SK-N-SH (cell line): ENCODE measurements at regions not wholly inside any gene's neighbourhood (a gene's known extent, or its start where the extent isn't known, plus 50 kb on each side); places are given as distances from the start of the nearest gene placed in this dataset.

ENCODE experiments used
- CTCF ChIA-PET: fragments of 300-600, 350-600 bp; formaldehyde crosslinking; extraction: SDS; loops from one replicate; lab custom pipeline; 2021; lab: Yijun Ruan, JAX
- POLR2A ChIA-PET: fragments of 350-600 bp; sonication (Branson Sonifier 250); formaldehyde crosslinking; extraction: SDS; loops from one replicate; lab custom pipeline; 2020; ENCODE audit warnings: antibody characterized with exemption, inconsistent platforms; lab: Yijun Ruan, JAX
- DNase-seq: peaks from one replicate; pipeline ENCODE4 v3.0.0; 2012
- H2AFZ ChIP-seq: fragments of 200-600 bp; sonication (generic); 2 replicates; pipeline ENCODE4 v1.8.1; 2016; ENCODE audit warnings: antibody characterized with exemption, mild to moderate bottlenecking, low read depth
- H3F3A ChIP-seq: fragments of 200-600 bp; sonication (generic); replicated peaks from 2 replicates; pipeline ENCODE3; 2016; ENCODE audit warnings: antibody characterized with exemption, mild to moderate bottlenecking; ENCODE audit not compliant: insufficient read depth
- H3K27ac ChIP-seq, 2 experiments: fragments of 200-500 bp in 1 of 2; fragments of 200-600 bp in 1 of 2; sonication (Bioruptor generic) in 1 of 2; sonication (generic), shearing (Covaris generic) in 1 of 2; 2 replicates each; pipeline versions ENCODE4 v1.5.1 to v1.6.1; 2014 to 2016; ENCODE audit warnings: low read depth in 2 of 2, inconsistent platforms in 1 of 2, low read length in 1 of 2, mild to moderate bottlenecking in 1 of 2, mixed read lengths in 1 of 2
- H3K27me3 ChIP-seq: fragments of 200-600 bp; sonication (generic), shearing (Covaris generic); 2 replicates; pipeline ENCODE4 v1.6.1; 2016; ENCODE audit warnings: mixed run types; ENCODE audit not compliant: insufficient read depth
- H3K36me3 ChIP-seq, 2 experiments: fragments of 200-500 bp in 1 of 2; fragments of 200-600 bp in 1 of 2; sonication (Bioruptor generic) in 1 of 2; sonication (generic) in 1 of 2; replicated peaks in 1 of 2; 2 replicates each; pipeline versions ENCODE3 to v1.5.1; 2014 to 2016; ENCODE audit warnings: low read length in 1 of 2, mild to moderate bottlenecking in 1 of 2; ENCODE audit not compliant: insufficient read depth in 2 of 2, control insufficient read depth in 1 of 2
- H3K4me1 ChIP-seq, 2 experiments: fragments of 200-500 bp in 1 of 2; fragments of 200-600 bp in 1 of 2; sonication (Bioruptor generic) in 1 of 2; sonication (generic), shearing (Covaris generic) in 1 of 2; 2 replicates each; pipeline versions ENCODE4 v1.5.1 to v1.6.1; 2014 to 2016; ENCODE audit warnings: low read depth in 1 of 2, low read length in 1 of 2, mixed run types in 1 of 2; ENCODE audit not compliant: insufficient read depth in 2 of 2, control insufficient read depth in 1 of 2
- H3K4me2 ChIP-seq: fragments of 200-600 bp; sonication (generic), shearing (Covaris generic); 2 replicates; pipeline ENCODE4 v1.6.1; 2017; ENCODE audit warnings: mixed run types
- H3K4me3 ChIP-seq, 2 experiments: fragments of 200-500 bp in 1 of 2; fragments of 200-600 bp in 1 of 2; sonication (Bioruptor generic) in 1 of 2; sonication (generic), shearing (Covaris generic) in 1 of 2; 2 replicates each; pipeline versions ENCODE4 v1.5.1 to v1.8.1; 2014 to 2016; ENCODE audit warnings: low read depth in 2 of 2, inconsistent platforms in 1 of 2, low read length in 1 of 2, mild to moderate bottlenecking in 1 of 2, mixed read lengths in 1 of 2, moderate library complexity in 1 of 2
- H3K79me2 ChIP-seq: fragments of 200-600 bp; sonication (generic); 2 replicates; pipeline ENCODE4 v1.8.1; 2017; ENCODE audit warnings: mild to moderate bottlenecking; ENCODE audit not compliant: insufficient read depth
- H3K9ac ChIP-seq: fragments of 200-600 bp; sonication (generic); 2 replicates; pipeline ENCODE4 v1.6.1; 2017; ENCODE audit warnings: mixed run types
- H3K9me2 ChIP-seq: fragments of 200-600 bp; sonication (generic); 2 replicates; pipeline ENCODE4 v1.6.1; 2017; ENCODE audit warnings: mixed run types
- H3K9me3 ChIP-seq: fragments of 200-600 bp; sonication (generic); 2 replicates; pipeline ENCODE4 v1.6.1; 2017; ENCODE audit warnings: mixed run types, mild to moderate bottlenecking, moderate library complexity
- H4K20me1 ChIP-seq: fragments of 200-600 bp; sonication (generic); 2 replicates; pipeline ENCODE4 v1.6.1; 2017; ENCODE audit warnings: mild to moderate bottlenecking, mixed run types; ENCODE audit not compliant: insufficient read depth
- EP300 ChIP-seq, 2 experiments: IDR thresholded peaks; 2 replicates each; pipeline versions ENCODE4 v1.4.0 to v1.6.1; 2012; ENCODE audit warnings: borderline replicate concordance in 1 of 2, low read depth in 1 of 2, low read length in 1 of 2
- FOXM1 ChIP-seq: IDR thresholded peaks from 2 replicates; pipeline ENCODE4 v1.4.0; 2012; ENCODE audit warnings: low read depth, mild to moderate bottlenecking
- GABPA ChIP-seq: IDR thresholded peaks from 2 replicates; pipeline ENCODE4 v1.4.0; 2012; ENCODE audit warnings: low read depth, mild to moderate bottlenecking
- POLR2AphosphoS5 ChIP-seq: IDR thresholded peaks from 2 replicates; pipeline ENCODE4 v1.6.1; 2012; ENCODE audit warnings: low read depth, low read length
- TAF1 ChIP-seq: IDR thresholded peaks from 2 replicates; pipeline ENCODE4 v1.6.1; 2012; ENCODE audit warnings: low read depth, mild to moderate bottlenecking, low read length, moderate library complexity, borderline replicate concordance
- TCF12 ChIP-seq: IDR thresholded peaks from 2 replicates; pipeline ENCODE4 v1.4.0; 2012
- TEAD4 ChIP-seq: IDR thresholded peaks from 2 replicates; pipeline ENCODE4 v1.4.0; 2012; ENCODE audit warnings: mild to moderate bottlenecking, borderline replicate concordance; ENCODE audit not compliant: insufficient read depth
- WGBS: methylation state at CpG from one replicate; pipeline ENCODE4 v1.1.6; 2017; ENCODE audit warnings: low lambda C conversion rate; 5-methylcytosine and 5-hydroxymethylcytosine counted together
- TF ChIP-seq, protein P1 (sequence below): fragments of 150-350 bp; IDR thresholded peaks from 2 replicates; pipeline ENCODE4 v1.6.1; 2016; ENCODE audit warnings: mild to moderate bottlenecking, low read depth, low read length
- TF ChIP-seq, protein P2 (sequence below): IDR thresholded peaks from 2 replicates; pipeline ENCODE4 v1.6.1; 2012; ENCODE audit warnings: mild to moderate bottlenecking, low read depth, low read length, moderate library complexity
- TF ChIP-seq, protein P3 (sequence below): fragments of 200-600 bp; sonication (generic); IDR thresholded peaks from 2 replicates; pipeline ENCODE4 v1.6.1; 2017; ENCODE audit warnings: antibody characterized with exemption, mild to moderate bottlenecking, moderate library complexity

DNA sequence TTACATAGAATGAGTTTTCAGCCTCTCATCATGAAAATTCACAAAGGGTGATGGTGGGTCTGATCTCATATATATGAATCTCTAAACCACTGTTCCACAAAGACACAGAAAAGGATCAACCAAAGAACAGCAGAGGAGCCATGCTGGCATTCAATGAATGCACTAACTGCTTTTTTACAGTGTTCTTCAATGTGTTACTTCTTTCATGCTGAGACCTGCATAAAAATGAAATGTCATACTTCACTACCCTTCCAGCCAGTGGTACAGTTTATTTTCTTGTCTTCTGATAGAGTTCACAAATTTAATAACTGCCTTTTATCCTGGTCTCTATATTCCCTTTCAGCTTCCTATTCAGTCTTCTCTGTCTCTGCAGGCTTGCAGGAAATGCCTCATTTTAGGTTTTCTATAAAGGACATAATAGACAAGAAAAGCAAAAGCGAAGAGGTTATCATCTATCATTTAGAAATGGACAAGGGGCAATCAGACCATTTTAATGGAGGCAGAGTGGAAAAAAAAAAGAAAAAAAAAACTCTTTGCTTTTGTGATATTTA, 836.7 kb upstream of the FOXG1 start (continued):
- TF ChIP-seq, protein P1, sequence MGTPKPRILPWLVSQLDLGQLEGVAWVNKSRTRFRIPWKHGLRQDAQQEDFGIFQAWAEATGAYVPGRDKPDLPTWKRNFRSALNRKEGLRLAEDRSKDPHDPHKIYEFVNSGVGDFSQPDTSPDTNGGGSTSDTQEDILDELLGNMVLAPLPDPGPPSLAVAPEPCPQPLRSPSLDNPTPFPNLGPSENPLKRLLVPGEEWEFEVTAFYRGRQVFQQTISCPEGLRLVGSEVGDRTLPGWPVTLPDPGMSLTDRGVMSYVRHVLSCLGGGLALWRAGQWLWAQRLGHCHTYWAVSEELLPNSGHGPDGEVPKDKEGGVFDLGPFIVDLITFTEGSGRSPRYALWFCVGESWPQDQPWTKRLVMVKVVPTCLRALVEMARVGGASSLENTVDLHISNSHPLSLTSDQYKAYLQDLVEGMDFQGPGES, result no peak
- TF ChIP-seq GABPA, result no peak
- no peak for TF ChIP-seq TCF12
- no peak for TF ChIP-seq TAF1

DNA sequence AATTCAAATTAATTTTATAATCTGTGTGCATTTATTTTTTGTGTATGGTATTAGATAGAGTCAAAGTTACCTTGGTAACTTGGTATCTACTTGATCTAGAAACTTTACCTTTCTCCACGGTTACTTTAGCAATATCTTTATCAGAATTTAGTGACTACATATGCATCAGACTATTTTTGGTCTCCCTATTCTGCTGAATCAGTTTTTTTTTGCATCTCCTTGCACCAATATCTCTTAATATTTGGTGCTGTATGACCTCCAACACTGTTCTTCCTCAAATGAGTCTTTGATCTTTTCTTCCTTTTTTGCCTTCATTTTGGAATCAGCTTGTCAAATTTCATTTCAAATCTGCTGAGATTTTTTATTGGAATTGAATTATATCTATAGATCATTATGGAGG, 828.2 kb upstream of the FOXG1 start:
- Histone ChIP-seq H2AFZ (no peak overlapping the region), H3K9me2 (no peaks in the 10 kb centered on the region), H3K9ac (no peak overlapping the region), H3K36me3 (no peaks in the 10 kb centered on the region), H3K4me1 (no peaks in the 10 kb centered on the region), H3F3A (no peaks in the 10 kb centered on the region), H3K4me3 (no peak overlapping the region), H4K20me1 (no peaks in the 10 kb centered on the region), H3K9me3 (no peaks in the 10 kb centered on the region), H3K27ac (no peak overlapping the region), H3K27me3 (no peaks in the 10 kb centered on the region), H3K4me2 (no peak overlapping the region), H3K79me2 (no peaks in the 10 kb centered on the region)
- POLR2A ChIA-PET, result no interaction called here
- WGBS, result 0% methylated on average over 1 of the region's 1 CpG
- DNase-seq, result no peak
- CTCF ChIA-PET, result no interaction called here
- TF ChIP-seq FOXM1 (no peak), TEAD4 (no peak), EP300 (IDR thresholded peaks at IDR 0.05; ENCODE audit: borderline replicate concordance in 1 of 2, low read depth in 1 of 2, low read length in 1 of 2) (no peak), POLR2AphosphoS5 (no peak)
- TF ChIP-seq, protein P2, sequence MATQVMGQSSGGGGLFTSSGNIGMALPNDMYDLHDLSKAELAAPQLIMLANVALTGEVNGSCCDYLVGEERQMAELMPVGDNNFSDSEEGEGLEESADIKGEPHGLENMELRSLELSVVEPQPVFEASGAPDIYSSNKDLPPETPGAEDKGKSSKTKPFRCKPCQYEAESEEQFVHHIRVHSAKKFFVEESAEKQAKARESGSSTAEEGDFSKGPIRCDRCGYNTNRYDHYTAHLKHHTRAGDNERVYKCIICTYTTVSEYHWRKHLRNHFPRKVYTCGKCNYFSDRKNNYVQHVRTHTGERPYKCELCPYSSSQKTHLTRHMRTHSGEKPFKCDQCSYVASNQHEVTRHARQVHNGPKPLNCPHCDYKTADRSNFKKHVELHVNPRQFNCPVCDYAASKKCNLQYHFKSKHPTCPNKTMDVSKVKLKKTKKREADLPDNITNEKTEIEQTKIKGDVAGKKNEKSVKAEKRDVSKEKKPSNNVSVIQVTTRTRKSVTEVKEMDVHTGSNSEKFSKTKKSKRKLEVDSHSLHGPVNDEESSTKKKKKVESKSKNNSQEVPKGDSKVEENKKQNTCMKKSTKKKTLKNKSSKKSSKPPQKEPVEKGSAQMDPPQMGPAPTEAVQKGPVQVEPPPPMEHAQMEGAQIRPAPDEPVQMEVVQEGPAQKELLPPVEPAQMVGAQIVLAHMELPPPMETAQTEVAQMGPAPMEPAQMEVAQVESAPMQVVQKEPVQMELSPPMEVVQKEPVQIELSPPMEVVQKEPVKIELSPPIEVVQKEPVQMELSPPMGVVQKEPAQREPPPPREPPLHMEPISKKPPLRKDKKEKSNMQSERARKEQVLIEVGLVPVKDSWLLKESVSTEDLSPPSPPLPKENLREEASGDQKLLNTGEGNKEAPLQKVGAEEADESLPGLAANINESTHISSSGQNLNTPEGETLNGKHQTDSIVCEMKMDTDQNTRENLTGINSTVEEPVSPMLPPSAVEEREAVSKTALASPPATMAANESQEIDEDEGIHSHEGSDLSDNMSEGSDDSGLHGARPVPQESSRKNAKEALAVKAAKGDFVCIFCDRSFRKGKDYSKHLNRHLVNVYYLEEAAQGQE, result no peak
- TF ChIP-seq, protein P3, sequence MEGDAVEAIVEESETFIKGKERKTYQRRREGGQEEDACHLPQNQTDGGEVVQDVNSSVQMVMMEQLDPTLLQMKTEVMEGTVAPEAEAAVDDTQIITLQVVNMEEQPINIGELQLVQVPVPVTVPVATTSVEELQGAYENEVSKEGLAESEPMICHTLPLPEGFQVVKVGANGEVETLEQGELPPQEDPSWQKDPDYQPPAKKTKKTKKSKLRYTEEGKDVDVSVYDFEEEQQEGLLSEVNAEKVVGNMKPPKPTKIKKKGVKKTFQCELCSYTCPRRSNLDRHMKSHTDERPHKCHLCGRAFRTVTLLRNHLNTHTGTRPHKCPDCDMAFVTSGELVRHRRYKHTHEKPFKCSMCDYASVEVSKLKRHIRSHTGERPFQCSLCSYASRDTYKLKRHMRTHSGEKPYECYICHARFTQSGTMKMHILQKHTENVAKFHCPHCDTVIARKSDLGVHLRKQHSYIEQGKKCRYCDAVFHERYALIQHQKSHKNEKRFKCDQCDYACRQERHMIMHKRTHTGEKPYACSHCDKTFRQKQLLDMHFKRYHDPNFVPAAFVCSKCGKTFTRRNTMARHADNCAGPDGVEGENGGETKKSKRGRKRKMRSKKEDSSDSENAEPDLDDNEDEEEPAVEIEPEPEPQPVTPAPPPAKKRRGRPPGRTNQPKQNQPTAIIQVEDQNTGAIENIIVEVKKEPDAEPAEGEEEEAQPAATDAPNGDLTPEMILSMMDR, result no peak
